HG03432 (cell line): ENCODE measurements at regions not wholly inside any gene's neighbourhood (a gene's known extent, or its start where the extent isn't known, plus 50 kb on each side); places are given as distances from the start of the nearest gene placed in this dataset.
"Not testable (repeated sequence)": the region's sequence is repeated elsewhere in the genome, so short reads cannot be mapped to it uniquely, and the experiment has no call there.

ENCODE experiments used
- ATAC-seq: cut with Tn5 transposase; IDR thresholded peaks from one replicate; pipeline ENCODE4 v1.9.1; 2021; ENCODE audit warnings: mild to moderate bottlenecking, moderate library complexity; ENCODE audit not compliant: unreplicated experiment

DNA sequence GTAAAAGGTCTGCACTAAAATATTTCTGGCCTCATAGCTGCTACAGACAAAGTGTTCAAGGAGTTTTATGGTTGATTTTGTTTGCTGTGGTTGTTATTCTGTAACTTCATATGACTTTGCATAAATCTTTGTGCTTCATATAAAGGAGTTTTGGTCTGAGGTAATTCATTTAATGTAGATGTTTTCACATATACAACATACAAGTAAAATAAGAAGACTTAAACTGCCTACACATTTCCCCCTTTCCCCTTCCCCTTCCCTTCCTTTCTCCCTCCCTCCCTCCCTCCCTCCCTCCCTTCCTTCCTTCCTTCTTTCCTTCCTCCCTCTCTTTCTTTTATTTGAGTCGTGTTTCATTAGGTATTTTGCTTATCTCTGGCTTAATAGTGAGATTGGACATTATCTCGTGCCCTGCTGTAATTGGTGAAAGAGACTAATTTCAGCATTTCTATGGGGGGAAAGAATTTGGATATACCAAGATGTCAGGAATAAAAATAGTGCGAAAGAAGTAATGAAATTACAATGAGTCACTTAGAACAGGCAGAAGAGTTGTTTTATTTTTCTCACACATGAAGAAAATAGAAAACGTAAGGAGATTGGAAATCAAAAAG, 144.9 kb upstream of the MAD2L1 start:
- no peak for ATAC-seq

GRCh38 chr4:120209706-120210105, 143.1 kb upstream of the MAD2L1 start:
- no peak for ATAC-seq

GRCh38 chr4:120207021-120207420, 140.4 kb upstream of the MAD2L1 start:
- no peak for ATAC-seq

- no peak for ATAC-seq
Measured at GRCh38 chr4:120202222-120202621, 135.6 kb upstream of the MAD2L1 start.

DNA sequence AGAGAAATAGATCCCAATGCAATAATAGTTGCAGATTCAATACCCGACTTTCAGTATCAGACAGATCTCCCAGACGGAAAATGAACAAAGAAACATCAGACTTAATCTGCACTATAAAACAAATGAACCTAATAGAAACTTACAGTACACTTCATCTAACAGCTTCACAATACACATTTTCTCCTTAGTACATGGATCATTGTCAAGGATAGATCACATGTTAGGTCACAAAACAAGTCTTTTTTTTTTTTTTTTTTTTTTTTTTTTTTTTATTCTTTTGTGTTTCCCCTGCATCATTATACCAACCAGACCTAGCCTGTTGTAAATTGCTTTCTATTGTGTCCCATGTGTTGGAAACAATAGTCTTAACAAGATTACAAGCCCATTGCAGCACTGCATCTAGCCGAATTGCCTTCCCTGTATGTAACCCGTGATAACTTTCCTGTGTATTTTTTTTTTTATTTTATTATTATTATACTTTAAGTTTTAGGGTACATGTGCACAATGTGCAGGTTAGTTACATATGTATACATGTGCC, 134.0 kb upstream of the MAD2L1 start:
- ATAC-seq, result not testable (repeated sequence)

DNA sequence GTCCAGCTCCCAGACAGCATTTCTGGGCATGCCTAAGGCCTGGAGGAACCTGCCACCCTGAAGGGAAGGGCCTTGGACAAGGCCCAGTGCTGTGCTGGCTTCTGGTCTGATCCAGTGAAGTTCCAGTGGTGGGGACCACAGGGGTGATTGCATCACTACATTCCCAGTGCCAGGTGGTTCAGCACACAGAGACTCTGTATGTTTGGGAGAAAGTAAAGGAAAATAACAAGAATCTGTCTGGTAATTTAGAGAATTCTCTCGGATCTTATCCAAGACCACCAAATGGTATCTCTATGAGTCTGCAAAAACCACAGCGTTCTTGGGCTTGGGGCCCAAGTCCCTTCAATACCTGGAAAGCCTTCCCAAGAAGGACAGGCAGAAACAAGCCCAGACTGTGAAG, 131.8 kb upstream of the MAD2L1 start:
- no peak for ATAC-seq

DNA sequence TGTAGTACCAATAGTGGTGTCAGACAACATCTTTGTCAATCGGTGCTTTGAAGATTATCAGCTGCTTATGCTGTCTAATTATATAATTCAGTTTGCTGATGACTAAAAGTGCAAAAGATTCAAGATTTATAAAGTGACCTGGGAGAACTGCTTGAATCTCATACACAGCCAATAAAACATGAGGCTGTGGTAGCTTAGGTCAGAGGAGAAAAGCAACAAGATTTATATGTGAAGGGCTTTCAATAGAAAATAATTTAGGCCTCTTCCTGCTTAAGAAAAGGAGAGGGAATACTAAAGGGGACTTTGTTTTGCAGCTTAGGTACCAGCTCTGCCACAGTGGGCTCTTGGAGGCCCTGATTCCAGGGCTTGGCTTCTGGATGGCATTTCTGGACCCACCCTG, 111.0 kb upstream of the MAD2L1 start:
- no peak for ATAC-seq

GRCh38 chr4:120175272-120175671, 108.6 kb upstream of the MAD2L1 start:
- no peak for ATAC-seq

DNA sequence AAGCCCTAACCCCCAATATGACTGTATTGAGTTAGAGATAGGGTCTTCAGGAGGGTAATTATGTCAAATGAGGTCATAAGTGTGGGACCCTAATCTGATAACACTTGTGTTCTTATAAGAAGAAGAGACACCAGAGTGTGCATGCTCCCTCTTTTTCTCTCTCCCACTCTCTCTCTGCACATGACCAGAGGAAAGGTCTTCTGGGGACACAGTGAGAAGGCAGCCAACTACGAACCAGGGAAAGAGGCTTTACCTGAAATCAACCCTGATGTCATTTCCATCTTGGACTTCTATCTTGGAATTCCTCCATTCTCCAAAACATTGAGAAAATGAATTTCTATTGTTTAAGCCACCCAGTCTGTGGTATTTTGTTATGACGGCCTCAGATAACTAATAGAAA, 97.2 kb upstream of the MAD2L1 start:
- ATAC-seq, result no peak

DNA sequence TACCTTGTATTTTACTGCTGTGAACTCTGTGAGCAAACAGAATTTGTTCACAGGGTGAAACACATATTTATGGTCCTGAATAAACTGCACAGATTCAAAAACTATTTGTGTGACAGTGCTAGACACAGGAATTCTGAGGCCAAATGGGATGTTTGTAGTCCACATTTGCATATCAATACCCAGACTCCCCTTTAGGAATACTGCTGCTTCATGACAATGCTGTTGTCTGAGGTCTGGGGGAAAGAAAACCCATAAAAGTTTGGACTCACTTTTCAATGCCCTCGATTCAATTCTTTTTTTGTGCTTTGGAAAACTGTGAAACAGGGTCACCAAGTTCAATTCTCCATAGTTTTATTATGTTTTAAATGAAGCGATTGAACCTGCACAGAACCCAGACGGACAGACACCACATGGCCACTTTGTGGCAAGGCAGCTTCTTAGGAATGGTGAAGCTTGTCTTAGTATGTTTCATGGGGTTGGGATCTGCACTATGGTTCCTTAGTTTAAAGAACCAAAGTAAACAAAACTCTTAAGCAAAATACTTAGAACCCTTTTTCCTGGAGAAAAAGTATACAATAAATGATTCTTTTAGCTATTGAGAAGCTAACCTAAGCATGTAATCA, 92.3 kb upstream of the MAD2L1 start:
- no peak for ATAC-seq

DNA sequence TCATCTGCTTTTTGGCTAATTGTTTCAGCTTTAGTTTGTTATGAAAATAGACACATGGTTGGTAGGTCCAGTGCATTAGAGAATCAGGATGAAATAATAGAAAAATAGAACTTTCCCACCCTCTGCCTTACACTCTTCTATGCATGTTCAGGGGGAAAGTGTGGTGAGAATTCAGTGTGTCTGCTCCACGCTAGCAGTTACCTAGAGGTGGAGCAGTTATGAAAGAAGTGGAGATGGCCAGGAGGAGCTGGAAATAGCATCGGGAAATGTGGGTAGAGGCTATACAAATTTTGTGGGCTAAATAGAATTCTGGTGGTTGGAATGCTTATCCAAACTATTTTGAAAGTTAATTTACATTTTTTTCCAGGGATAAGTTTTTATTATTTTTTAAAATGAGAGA, 91.4 kb upstream of the MAD2L1 start:
- no peak for ATAC-seq

DNA sequence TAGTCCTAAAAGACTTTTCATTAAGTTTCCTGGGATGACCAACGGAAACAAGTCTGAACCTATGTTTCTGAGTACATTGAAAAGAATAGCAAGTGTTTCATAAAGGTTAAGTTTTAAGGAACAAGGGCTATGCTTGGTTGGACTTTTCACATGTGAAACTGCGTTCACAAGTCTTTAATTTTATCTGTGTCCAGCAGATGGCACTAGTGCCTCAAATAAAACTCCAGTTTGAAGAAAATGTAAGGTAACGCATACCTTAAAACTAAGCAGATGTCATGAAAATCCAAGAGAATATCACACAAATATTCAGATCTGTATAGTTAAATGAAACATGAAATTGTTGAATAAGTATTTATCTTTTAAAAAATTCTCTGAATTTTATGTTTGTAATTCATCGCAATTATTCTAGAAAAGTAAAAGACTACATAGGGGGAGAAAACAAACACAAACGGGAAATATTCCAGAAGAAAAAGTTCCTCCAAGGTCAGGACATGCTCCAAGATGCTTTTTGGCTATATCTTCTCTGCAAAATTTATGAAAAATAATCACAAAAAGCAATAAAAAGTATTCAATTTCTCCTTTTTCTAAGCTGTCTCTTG, 89.6 kb upstream of the MAD2L1 start:
- peak; percentile 67 for ATAC-seq

DNA sequence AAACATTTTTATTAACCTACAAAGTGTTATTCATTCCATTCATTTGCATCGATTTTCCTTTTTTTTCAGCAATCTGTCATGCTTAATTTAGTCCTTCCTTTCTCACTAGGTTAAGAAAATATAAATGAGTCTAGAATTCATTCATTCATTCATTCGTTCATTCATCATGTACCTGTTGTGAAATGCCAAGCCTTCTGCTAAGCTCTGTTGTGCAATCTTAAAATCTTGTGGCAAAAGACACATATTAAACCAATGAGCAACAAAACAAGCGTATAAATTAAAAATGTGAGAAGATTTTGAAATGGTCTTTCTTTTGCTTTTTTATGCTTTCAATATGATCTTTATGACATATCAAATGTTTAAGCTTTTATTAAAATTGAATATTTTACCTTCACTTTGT, 88.6 kb upstream of the MAD2L1 start:
- no peak for ATAC-seq

DNA sequence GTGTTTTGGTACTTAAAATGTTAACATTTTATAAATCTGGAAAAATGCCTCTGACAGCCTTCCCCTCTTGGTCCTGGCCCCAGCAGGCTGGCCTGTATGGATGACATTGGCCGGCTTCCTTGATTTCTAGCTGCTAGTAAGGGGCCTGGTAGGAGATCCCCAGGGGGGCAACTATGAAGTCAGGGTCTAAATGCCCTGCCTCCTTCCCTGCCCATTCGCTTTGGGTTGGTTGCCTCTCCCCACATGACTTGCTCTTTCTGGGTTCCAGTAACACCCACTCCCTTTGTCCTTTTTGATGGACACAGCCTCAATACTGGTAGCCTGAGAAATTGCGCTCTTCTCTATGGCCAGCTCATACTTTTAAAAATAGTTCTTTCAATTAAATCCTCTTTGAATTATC, 78.0 kb upstream of the MAD2L1 start:
- ATAC-seq, result no peak

DNA sequence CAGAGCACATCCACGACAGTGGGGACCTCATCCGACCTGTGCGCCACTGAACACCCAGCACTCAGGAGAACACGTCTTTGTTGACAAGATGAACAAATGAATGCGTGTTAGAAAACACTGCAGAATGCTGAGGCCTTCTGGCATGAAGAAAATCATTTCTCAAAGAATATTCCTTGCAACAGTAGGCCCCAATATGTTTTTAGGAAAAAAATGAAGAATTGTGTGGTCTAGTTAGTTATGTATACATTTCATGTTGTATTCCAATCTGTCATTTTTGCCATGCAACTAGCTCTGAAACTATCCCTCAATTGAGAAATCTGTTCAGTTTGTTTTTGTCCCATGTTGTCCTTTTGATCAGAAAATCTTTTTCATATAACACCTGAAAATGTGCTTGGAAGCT, 77.4 kb upstream of the MAD2L1 start:
- ATAC-seq, result no peak

- ATAC-seq, result no peak
Measured at GRCh38 chr4:120139392-120139791, 72.7 kb upstream of the MAD2L1 start.

GRCh38 chr4:120132935-120133334, 66.3 kb upstream of the MAD2L1 start:
- no peak for ATAC-seq

GRCh38 chr4:120130786-120131185, 64.1 kb upstream of the MAD2L1 start:
- ATAC-seq, result no peak
